ENCODE measurements at regions not wholly inside any gene's neighbourhood (a gene's known extent, or its start where the extent isn't known, plus 50 kb on each side); places are given as distances from the start of the nearest gene placed in this dataset.

GRCh38 chr5:167460449-167461020 lies 830.9 kb upstream of the WWC1 start:
- Histone ChIP-seq H3K27me3 (ENCODE audit: insufficient read depth, low read depth, low read length) (no peaks in the 10 kb centered on the region), H3K4me3 (ENCODE audit: low read length) (no peak overlapping the region), H3K4me2 (ENCODE audit: low read length) (no peak overlapping the region), H2AFZ (ENCODE audit: low read depth, low read length) (no peak overlapping the region), H3K79me2 (replicated peaks; ENCODE audit: insufficient read depth, low read length) (no peaks in the 10 kb centered on the region), H3K27ac (ENCODE audit: low read length) (no peak overlapping the region), H3K36me3 (ENCODE audit: insufficient read depth, low read length) (no peaks in the 10 kb centered on the region), H3K9me2 (ENCODE audit: insufficient read depth, low read length) (no peaks in the 10 kb centered on the region), H3F3A (ENCODE audit: insufficient read depth, low read length, poor library complexity, severe bottlenecking) (no peaks in the 10 kb centered on the region), H4K20me1 (ENCODE audit: insufficient read depth) (no peaks in the 10 kb centered on the region), H3K9me3 (ENCODE audit: low read length) (no peaks in the 10 kb centered on the region), H3K9ac (ENCODE audit: low read length) (no peak overlapping the region)
- TF ChIP-seq SMC3 (conservative IDR thresholded peaks at IDR 0.05; ENCODE audit: poor library complexity) (no peak), CTCF (IDR thresholded peaks at IDR 0.05; ENCODE audit: poor library complexity, severe bottlenecking) (no peak), EP300 (conservative IDR thresholded peaks at IDR 0.05; ENCODE audit: poor library complexity, severe bottlenecking) (no peak), REST (IDR thresholded peaks at IDR 0.05; ENCODE audit: borderline replicate concordance) (no peak), EZH2 (IDR thresholded peaks at IDR 0.05; ENCODE audit: borderline replicate concordance, insufficient read depth, low read length, poor library complexity, severe bottlenecking) (no peak), TAF1 (IDR thresholded peaks at IDR 0.05; ENCODE audit: low read depth) (no peak), POLR2AphosphoS5 (IDR thresholded peaks at IDR 0.05) (no peak), MXI1 (conservative IDR thresholded peaks at IDR 0.05; ENCODE audit: poor library complexity, severe bottlenecking) (no peak), RAD21 (conservative IDR thresholded peaks at IDR 0.05) (no peak)

GRCh38 chr5:167463939-167464338 lies 827.5 kb upstream of the WWC1 start:
- TF ChIP-seq MXI1 (conservative IDR thresholded peaks at IDR 0.05; ENCODE audit: poor library complexity, severe bottlenecking): no peak
- TF ChIP-seq REST (IDR thresholded peaks at IDR 0.05; ENCODE audit: borderline replicate concordance): no peak
- TF ChIP-seq EP300 (conservative IDR thresholded peaks at IDR 0.05; ENCODE audit: poor library complexity, severe bottlenecking): no peak
- no peak for TF ChIP-seq EZH2 (IDR thresholded peaks at IDR 0.05; ENCODE audit: borderline replicate concordance, insufficient read depth, low read length, poor library complexity, severe bottlenecking)
- no peak for TF ChIP-seq RAD21 (conservative IDR thresholded peaks at IDR 0.05)
- TF ChIP-seq TAF1 (IDR thresholded peaks at IDR 0.05; ENCODE audit: low read depth): no peak
- no peak for TF ChIP-seq SMC3 (conservative IDR thresholded peaks at IDR 0.05; ENCODE audit: poor library complexity)
- TF ChIP-seq CTCF (IDR thresholded peaks at IDR 0.05; ENCODE audit: poor library complexity, severe bottlenecking): no peak
- no peaks in the 10 kb centered on the region for H4K20me1 ChIP-seq (ENCODE audit: insufficient read depth)
- no peaks in the 10 kb centered on the region for H3K9me3 ChIP-seq (ENCODE audit: low read length)
- H3K9me2 ChIP-seq (ENCODE audit: insufficient read depth, low read length): no peaks in the 10 kb centered on the region
- no peaks in the 10 kb centered on the region for H3K79me2 ChIP-seq (replicated peaks; ENCODE audit: insufficient read depth, low read length)
- no peak overlapping the region for H3K27ac ChIP-seq (ENCODE audit: low read length)
- H2AFZ ChIP-seq (ENCODE audit: low read depth, low read length): no peak overlapping the region
- no peaks in the 10 kb centered on the region for H3K27me3 ChIP-seq (ENCODE audit: insufficient read depth, low read depth, low read length)
- no peaks in the 10 kb centered on the region for H3F3A ChIP-seq (ENCODE audit: insufficient read depth, low read length, poor library complexity, severe bottlenecking)
- H3K4me3 ChIP-seq (ENCODE audit: low read length): no peak overlapping the region
- H3K36me3 ChIP-seq (ENCODE audit: insufficient read depth, low read length): no peaks in the 10 kb centered on the region
- no peak overlapping the region for H3K9ac ChIP-seq (ENCODE audit: low read length)
- no peak overlapping the region for H3K4me2 ChIP-seq (ENCODE audit: low read length)
